ENCODE measurements at regions not wholly inside any gene's neighbourhood (a gene's known extent, or its start where the extent isn't known, plus 50 kb on each side); places are given as distances from the start of the nearest gene placed in this dataset.

GRCh38 chr2:241943209-241943850, 73.8 kb downstream of the RTP5 start:
- no peak for DNase-seq

- no peak for DNase-seq
Measured at GRCh38 chr2:241943961-241944575, 74.5 kb downstream of the RTP5 start.

- DNase-seq: no peak
Measured at GRCh38 chr2:241944821-241945220, 75.3 kb downstream of the RTP5 start.

GRCh38 chr2:241945311-241945710, 75.8 kb downstream of the RTP5 start:
- DNase-seq: no peak

- no peak for DNase-seq
Measured at GRCh38 chr2:241945803-241946202, 76.3 kb downstream of the RTP5 start.

- no peak for DNase-seq
Measured at GRCh38 chr2:241946306-241947003, 76.9 kb downstream of the RTP5 start.

- no peak for DNase-seq
Measured at GRCh38 chr2:241947004-241947350, 77.4 kb downstream of the RTP5 start.

GRCh38 chr2:241947401-241947800, 77.9 kb downstream of the RTP5 start:
- no peak for DNase-seq

GRCh38 chr2:241947876-241948275, 78.3 kb downstream of the RTP5 start:
- DNase-seq: no peak

GRCh38 chr2:241948299-241948897, 78.9 kb downstream of the RTP5 start:
- DNase-seq: no peak

GRCh38 chr2:241948901-241949735, 79.6 kb downstream of the RTP5 start:
- no peak for DNase-seq

GRCh38 chr2:241949736-241950412, 80.3 kb downstream of the RTP5 start:
- DNase-seq: no peak

- peak; percentile 17 for DNase-seq
Measured at GRCh38 chr2:241950413-241951315, 81.1 kb downstream of the RTP5 start.

- DNase-seq: no peak
Measured at GRCh38 chr2:241951316-241951700, 81.8 kb downstream of the RTP5 start.

- no peak for DNase-seq
Measured at GRCh38 chr2:241951920-241952319, 82.4 kb downstream of the RTP5 start.

- no peak for DNase-seq
Measured at GRCh38 chr2:241952816-241953215, 83.3 kb downstream of the RTP5 start.

- DNase-seq: no peak
Measured at GRCh38 chr2:241953324-241953928, 83.9 kb downstream of the RTP5 start.

GRCh38 chr2:241956521-241957110, 87.1 kb downstream of the RTP5 start:
- no peak for DNase-seq

- no peak for DNase-seq
Measured at GRCh38 chr2:241957276-241957675, 87.7 kb downstream of the RTP5 start.

GRCh38 chr2:241958818-241959545, 89.5 kb downstream of the RTP5 start:
- no peak for DNase-seq

Measured in NCI-H2029 treated with DMSO at 0.1 percent for 48 hours (cell line).